ENCODE measurements at regions not wholly inside any gene's neighbourhood (a gene's known extent, or its start where the extent isn't known, plus 50 kb on each side); places are given as distances from the start of the nearest gene placed in this dataset.

DNA sequence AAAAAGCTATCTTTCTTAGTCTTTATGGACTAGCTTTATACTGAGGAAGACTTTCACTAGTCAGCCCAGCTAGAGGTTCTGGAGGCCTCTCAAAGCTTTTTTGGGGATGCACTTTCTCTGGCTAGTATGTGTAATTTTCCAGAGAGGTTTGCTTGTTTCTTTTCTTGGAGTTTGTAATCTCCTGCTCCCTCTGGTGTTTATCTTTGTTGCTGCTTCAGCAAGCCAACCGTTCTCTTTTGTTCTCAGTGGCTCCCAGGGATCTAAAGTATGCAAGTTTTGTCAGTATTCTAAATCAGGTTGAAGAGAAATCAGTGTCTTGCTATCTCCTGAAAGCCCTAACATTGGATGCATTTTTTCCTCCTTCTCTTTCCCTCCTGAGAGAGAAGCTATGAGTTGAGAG is 121.1 kb upstream of the MYO16 start:
- TF ChIP-seq CTCF (IDR thresholded peaks at IDR 0.05; ENCODE audit: low read length), result peak; percentile 32; the same call in 1 of the 2 replicates
- no peak for TF ChIP-seq EZH2 (IDR thresholded peaks at IDR 0.05; ENCODE audit: borderline replicate concordance, low read length)

Data from OCI-LY1 (cell line).